H9 (cell line): ENCODE measurements at regions not wholly inside any gene's neighbourhood (a gene's known extent, or its start where the extent isn't known, plus 50 kb on each side); places are given as distances from the start of the nearest gene placed in this dataset.

ENCODE experiments used
- DNase-seq: peaks from one replicate; pipeline ENCODE4 v3.0.0-alpha.2; 2017
- H2AFZ ChIP-seq: one replicate; pipeline ENCODE4 v1.6.1; 2013; ENCODE audit warnings: mild to moderate bottlenecking, low read length, control low read depth, moderate library complexity
- H2AK5ac ChIP-seq: 2 replicates; pipeline ENCODE4 v1.6.1; 2013; ENCODE audit warnings: low read length, control low read depth, mixed read lengths; ENCODE audit not compliant: insufficient read length
- H2BK120ac ChIP-seq: one replicate; pipeline ENCODE4 v1.6.1; 2013; ENCODE audit warnings: low read depth, mild to moderate bottlenecking, low read length, control low read depth, inconsistent platforms; ENCODE audit not compliant: poor library complexity, severe bottlenecking
- H2BK12ac ChIP-seq: 2 replicates; pipeline ENCODE4 v1.6.1; 2013; ENCODE audit warnings: low read length, control low read depth, mixed read lengths, low read depth; ENCODE audit not compliant: insufficient read length
- H2BK15ac ChIP-seq: 2 replicates; pipeline ENCODE4 v1.6.1; 2013; ENCODE audit warnings: low read depth, low read length, control low read depth
- H2BK20ac ChIP-seq: one replicate; pipeline ENCODE4 v1.6.1; 2013; ENCODE audit warnings: low read depth, mild to moderate bottlenecking, low read length, control low read depth, inconsistent platforms; ENCODE audit not compliant: poor library complexity, severe bottlenecking
- H2BK5ac ChIP-seq: 2 replicates; pipeline ENCODE4 v1.6.1; 2013; ENCODE audit warnings: low read length, control low read depth, mixed read lengths; ENCODE audit not compliant: insufficient read length
- H3K14ac ChIP-seq: 2 replicates; pipeline ENCODE4 v1.6.1; 2013; ENCODE audit warnings: low read length, control low read depth; ENCODE audit not compliant: insufficient read depth
- H3K18ac ChIP-seq: 2 replicates; pipeline ENCODE4 v1.6.1; 2013; ENCODE audit warnings: low read depth, mild to moderate bottlenecking, mixed read lengths, low read length, control low read depth; ENCODE audit not compliant: insufficient read length
- H3K23ac ChIP-seq: 2 replicates; pipeline ENCODE4 v1.6.1; 2013; ENCODE audit warnings: low read length, control low read depth, mixed read lengths, low read depth; ENCODE audit not compliant: insufficient read length
- H3K23me2 ChIP-seq: 2 replicates; pipeline ENCODE4 v1.6.1; 2013; ENCODE audit warnings: low read depth, mild to moderate bottlenecking, mixed read lengths, low read length, control low read depth; ENCODE audit not compliant: insufficient read length, poor library complexity, severe bottlenecking
- H3K27ac ChIP-seq: 2 replicates; pipeline ENCODE4 v1.5.1; 2013; ENCODE audit warnings: low read length, control low read depth, mixed read lengths, low read depth; ENCODE audit not compliant: insufficient read length
- H3K27me3 ChIP-seq: 2 replicates; pipeline ENCODE4 v1.6.1; 2013; ENCODE audit warnings: low read length, control low read depth, inconsistent platforms; ENCODE audit not compliant: insufficient read depth
- H3K4ac ChIP-seq: 2 replicates; pipeline ENCODE4 v1.6.1; 2013; ENCODE audit warnings: low read depth, mild to moderate bottlenecking, control low read depth, inconsistent platforms, low read length, moderate library complexity
- H3K4me1 ChIP-seq: 2 replicates; pipeline ENCODE4 v1.6.1; 2013; ENCODE audit warnings: low read length, control low read depth, inconsistent platforms; ENCODE audit not compliant: insufficient read depth
- H3K4me2 ChIP-seq: 2 replicates; pipeline ENCODE4 v1.6.1; 2013; ENCODE audit warnings: low read length, control low read depth, mixed read lengths; ENCODE audit not compliant: insufficient read length, insufficient read depth
- H3K56ac ChIP-seq: 2 replicates; pipeline ENCODE4 v1.6.1; 2013; ENCODE audit warnings: low read depth, mild to moderate bottlenecking, mixed read lengths, low read length, control low read depth; ENCODE audit not compliant: insufficient read length
- H3K79me1 ChIP-seq: 2 replicates; pipeline ENCODE4 v1.6.1; 2013; ENCODE audit warnings: low read depth, mild to moderate bottlenecking, moderate library complexity, low read length, control low read depth, inconsistent platforms; ENCODE audit not compliant: insufficient read depth, poor library complexity, severe bottlenecking
- H3K79me2 ChIP-seq: 2 replicates; pipeline ENCODE4 v1.6.1; 2013; ENCODE audit warnings: low read length, control low read depth, inconsistent platforms; ENCODE audit not compliant: insufficient read depth
- H3K9ac ChIP-seq: 2 replicates; pipeline ENCODE4 v1.6.1; 2013; ENCODE audit warnings: low read length, control low read depth, mixed read lengths; ENCODE audit not compliant: insufficient read length; ENCODE audit errors: extremely low read depth
- H3K9me3 ChIP-seq: one replicate; pipeline ENCODE4 v1.6.1; 2013; ENCODE audit warnings: low read depth, low read length, inconsistent platforms; ENCODE audit not compliant: control insufficient read depth
- H3T11ph ChIP-seq: one replicate; pipeline ENCODE4 v1.6.1; 2013; ENCODE audit warnings: mild to moderate bottlenecking, low read length, control low read depth, inconsistent platforms
- H4K20me1 ChIP-seq: one replicate; pipeline ENCODE4 v1.6.1; 2013; ENCODE audit not compliant: control insufficient read depth, insufficient read length, insufficient read depth
- H4K5ac ChIP-seq: 2 replicates; pipeline ENCODE4 v1.6.1; 2013; ENCODE audit warnings: low read depth, mild to moderate bottlenecking, mixed read lengths, low read length, control low read depth; ENCODE audit not compliant: insufficient read length
- H4K8ac ChIP-seq: replicated peaks from 2 replicates; pipeline ENCODE4 v1.6.1; 2013; ENCODE audit warnings: low read length, control low read depth, mixed read lengths, low read depth; ENCODE audit not compliant: insufficient read length
- H4K91ac ChIP-seq: 2 replicates; pipeline ENCODE4 v1.6.1; 2013; ENCODE audit warnings: low read depth, mild to moderate bottlenecking, moderate library complexity, mixed read lengths, low read length, control low read depth; ENCODE audit not compliant: insufficient read length
- H3K27ac Mint-ChIP-seq, 3 experiments: 2 replicates in 2 of 3; 3 replicates in 1 of 3; pipeline ENCODE4 v1.8.0; 2020 to 2021; ENCODE audit warnings: mixed read lengths in 3 of 3, mild to moderate bottlenecking in 1 of 3, moderate library complexity in 1 of 3
- H3K27me3 Mint-ChIP-seq: 2 replicates; pipeline ENCODE4 v1.8.0; 2021; ENCODE audit warnings: low read depth, mild to moderate bottlenecking, moderate library complexity, mixed read lengths
- H3K36me3 Mint-ChIP-seq, 3 experiments: 2 replicates in 2 of 3; 3 replicates in 1 of 3; pipeline ENCODE4 v1.8.0; 2020 to 2021; ENCODE audit warnings: low read depth in 3 of 3, mixed read lengths in 3 of 3; ENCODE audit not compliant: insufficient read depth in 1 of 3
- H3K4me1 Mint-ChIP-seq, 2 experiments: 2 replicates each; pipeline ENCODE4 v1.8.0; 2020; ENCODE audit warnings: mixed read lengths in 2 of 2
- H3K4me3 Mint-ChIP-seq, 2 experiments: 2 replicates in 1 of 2; 3 replicates in 1 of 2; pipeline ENCODE4 v1.8.0; 2020 to 2021; ENCODE audit warnings: mild to moderate bottlenecking in 2 of 2, mixed read lengths in 2 of 2, moderate library complexity in 1 of 2
- H3K9me3 Mint-ChIP-seq, 2 experiments: 2 replicates in 1 of 2; 3 replicates in 1 of 2; pipeline ENCODE4 v1.8.0; 2020; ENCODE audit warnings: mild to moderate bottlenecking in 2 of 2, mixed read lengths in 2 of 2, moderate library complexity in 1 of 2
- CTCF ChIP-seq: fragments of 200-600 bp; sonication (generic); conservative IDR thresholded peaks from 3 replicates; pipeline ENCODE4 v1.8.0; 2021; ENCODE audit warnings: antibody characterized with exemption, mild to moderate bottlenecking
- WGBS: extraction: QIAGEN DNeasy Blood & Tissue Kit; methylation state at CpG from one replicate; pipeline ENCODE4 v1.1.7; 2013; ENCODE audit warnings: missing lambda C conversion rate, low lambda C conversion rate, mixed read lengths; ENCODE audit not compliant: insufficient read length; ENCODE audit errors: extremely low coverage; 5-methylcytosine and 5-hydroxymethylcytosine counted together

DNA sequence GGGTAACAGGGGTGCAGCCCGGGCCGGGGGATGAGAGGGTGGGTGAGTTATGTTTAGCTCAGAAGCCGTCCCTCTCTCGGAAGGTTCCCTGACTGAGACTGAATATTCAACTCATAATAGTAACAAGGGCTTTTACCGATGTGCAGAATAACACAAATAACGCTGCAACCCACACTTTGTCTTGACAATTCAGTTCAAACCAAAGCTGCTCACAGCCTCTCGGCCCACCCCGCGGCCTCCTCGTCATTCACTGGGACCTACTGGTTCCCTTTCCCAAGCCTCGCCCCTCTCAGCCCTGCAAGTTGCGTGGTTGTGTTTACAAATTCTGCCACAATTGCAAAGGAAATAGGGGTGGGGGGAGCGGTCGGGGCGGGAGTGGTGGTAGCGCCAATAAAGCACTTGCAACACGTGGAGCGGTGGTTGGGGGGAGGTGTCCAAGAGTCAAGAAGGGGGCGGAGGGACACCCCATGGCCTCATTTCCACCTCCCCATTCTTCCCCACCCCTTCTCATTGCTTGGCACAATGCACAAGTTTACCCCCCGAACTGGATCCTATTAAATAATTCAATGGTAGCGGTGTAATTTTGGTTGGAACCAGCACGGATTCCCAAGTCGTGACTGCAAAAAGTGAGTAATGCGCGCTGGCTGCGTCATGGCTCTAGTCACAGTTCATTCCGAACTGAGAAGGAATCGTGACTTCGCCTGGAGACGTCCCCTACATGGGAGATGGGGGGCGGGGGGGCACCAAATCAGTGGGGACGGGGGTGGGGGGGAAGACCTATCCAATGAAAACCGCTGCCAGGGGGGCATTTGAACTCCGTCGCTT lies 102.0 kb upstream of the HSD17B12 start:
- Histone ChIP-seq H2AK5ac (no peak overlapping the region), H3K4ac (no peak overlapping the region), H2BK15ac (no peak overlapping the region), H3K23me2 (peaks cover 35% of the 10 kb centered on the region), H3K18ac (no peak overlapping the region), H4K91ac (no peak overlapping the region), H3K4me1 (no peaks in the 10 kb centered on the region), H2BK20ac (no peak overlapping the region), H4K8ac (no peak overlapping the region), H3T11ph (no peak overlapping the region), H3K14ac (no peak overlapping the region), H3K27me3 (peaks cover 79% of the 10 kb centered on the region), H3K4me2 (peak overlapping the region; percentile 61), H3K9ac (no peak overlapping the region), H2BK120ac (no peak overlapping the region), H4K20me1 (no peaks in the 10 kb centered on the region), H3K27ac (no peak overlapping the region), H2BK5ac (no peak overlapping the region), H2BK12ac (no peak overlapping the region), H4K5ac (no peak overlapping the region), H3K23ac (no peak overlapping the region), H3K79me2 (no peaks in the 10 kb centered on the region), H3K9me3 (no peaks in the 10 kb centered on the region), H3K79me1 (no peaks in the 10 kb centered on the region), H2AFZ (no peak overlapping the region), H3K56ac (no peak overlapping the region)
- no peak overlapping the region for H3K27ac Mint-ChIP-seq
- no peak for DNase-seq
- H3K36me3 Mint-ChIP-seq, result no peaks in the 10 kb centered on the region; a peak in 2 of 7 replicates
- peaks cover 99% of the 10 kb centered on the region for H3K27me3 Mint-ChIP-seq
- peak overlapping the region; percentile 76 to 92 for H3K4me3 Mint-ChIP-seq
- peaks cover 40 to 68% of the 10 kb centered on the region in 2 experiments for H3K4me1 Mint-ChIP-seq
- no CpG with 5 or more reads among the region's 35 CpGs for WGBS
- no peaks in the 10 kb centered on the region; a peak in 2 of 5 replicates for H3K9me3 Mint-ChIP-seq
- TF ChIP-seq CTCF, result no peak
